GM12878 (cell line): ENCODE measurements at regions not wholly inside any gene's neighbourhood (a gene's known extent, or its start where the extent isn't known, plus 50 kb on each side); places are given as distances from the start of the nearest gene placed in this dataset.

Source experiments
- ATAC-seq: fragments of 200-7000 bp; cut with Tn5 transposase; 3 replicates; pipeline ENCODE4 v1.9.1; 2020; ENCODE audit warnings: mild to moderate bottlenecking, moderate library complexity
- BruUV-seq: library from RNA; stranded (reverse); fragments of 400-500 nt; replicated peaks from 2 replicates; lab custom pipeline; 2021; lab: Mats Ljungman, UMichigan
- CTCF ChIA-PET: fragments of 300-600 bp; sonication (Branson Sonifier 250); formaldehyde crosslinking; extraction: SDS; loops from one replicate; lab custom pipeline; 2021; ENCODE audit warnings: inconsistent platforms; lab: Yijun Ruan, JAX
- POLR2A ChIA-PET: fragments of 350-600 bp; formaldehyde crosslinking; extraction: SDS; loops from one replicate; lab custom pipeline; 2021; ENCODE audit warnings: inconsistent platforms; lab: Charles Lee
- RAD21 ChIA-PET: fragments of 300-600 bp; sonication (Branson Sonifier 250); formaldehyde crosslinking; loops from one replicate; lab custom pipeline; 2023; ENCODE audit warnings: antibody characterized with exemption; ENCODE audit not compliant: unreplicated experiment; lab: Charles Lee
- SMC1A ChIA-PET: fragments of 300-600 bp; sonication (Branson Sonifier 250); formaldehyde crosslinking; loops from one replicate; lab custom pipeline; 2023; ENCODE audit not compliant: unreplicated experiment, uncharacterized antibody; lab: Charles Lee
- DNase-seq: peaks from one replicate; pipeline ENCODE4 v3.0.0-alpha.2; 2011; ENCODE audit warnings: low read depth, low spot score
- FAIRE-seq: peaks from 3 replicates; lab custom pipeline; 2011; peaks lifted over from hg19 to GRCh38; lab: Jason Lieb, UNC
- H2AFZ ChIP-seq: 2 replicates; pipeline ENCODE4 v1.6.0; 2011; ENCODE audit warnings: low read depth, low read length, control low read depth; ENCODE audit not compliant: control insufficient read depth
- H3K27ac ChIP-seq: 2 replicates; pipeline ENCODE4 v1.5.1; 2011; ENCODE audit warnings: control low read depth; ENCODE audit not compliant: control insufficient read depth, insufficient read depth
- H3K27me3 ChIP-seq, 2 experiments: replicated peaks in 1 of 2; 2 replicates each; pipeline versions ENCODE4 v1.6.0 to v1.6.1; 2011; ENCODE audit warnings: low read length in 1 of 2; ENCODE audit not compliant: control insufficient read depth in 2 of 2, insufficient read depth in 2 of 2
- H3K36me3 ChIP-seq, 2 experiments: 2 replicates each; pipeline ENCODE4 v1.5.1; 2011; ENCODE audit warnings: low read length in 1 of 2; ENCODE audit not compliant: control insufficient read depth in 2 of 2, insufficient read depth in 2 of 2
- H3K4me1 ChIP-seq: 2 replicates; pipeline ENCODE4 v1.6.1; 2011; ENCODE audit warnings: mild to moderate bottlenecking, low read length, moderate library complexity, mixed read lengths; ENCODE audit not compliant: control insufficient read depth, insufficient read depth
- H3K4me2 ChIP-seq: 2 replicates; pipeline ENCODE4 v1.6.0; 2011; ENCODE audit warnings: control low read depth; ENCODE audit not compliant: control insufficient read depth, insufficient read depth
- H3K4me3 ChIP-seq: fragments of 200-600 bp; sonication (generic); 2 replicates; pipeline ENCODE4 v1.5.1; 2016
- H3K79me2 ChIP-seq: 2 replicates; pipeline ENCODE4 v1.6.0; 2011; ENCODE audit warnings: low read length; ENCODE audit not compliant: control insufficient read depth, insufficient read depth
- H3K9ac ChIP-seq: 2 replicates; pipeline ENCODE4 v1.8.0; 2011; ENCODE audit warnings: low read length, control low read depth, mixed read lengths; ENCODE audit not compliant: control insufficient read depth, insufficient read depth
- H3K9me3 ChIP-seq: replicated peaks from 3 replicates; pipeline ENCODE4 v1.5.1; 2011; ENCODE audit warnings: mild to moderate bottlenecking, low read length; ENCODE audit not compliant: control insufficient read depth, insufficient read depth
- H4K20me1 ChIP-seq: 2 replicates; pipeline ENCODE4 v1.6.0; 2011; ENCODE audit not compliant: control insufficient read depth, insufficient read depth
- RB1 ChIP-seq: fragments of 450-650 bp; formaldehyde crosslinking; IDR thresholded peaks from 2 replicates; pipeline ENCODE4 v1.6.1; 2017; ENCODE audit warnings: mild to moderate bottlenecking, borderline replicate concordance
- ZNF687 ChIP-seq: fragments of 450-650 bp; IDR thresholded peaks from 2 replicates; pipeline ENCODE4 v1.6.1; 2017; ENCODE audit warnings: mild to moderate bottlenecking, moderate library complexity
- whole genome bisulfite sequencing: methylation state at CpG from one replicate; pipeline ENCODE4 v1.1.6; 2016; ENCODE audit warnings: low lambda C conversion rate; ENCODE audit not compliant: insufficient replicate concordance, insufficient coverage; ENCODE audit errors: missing lambda C conversion rate; 5-methylcytosine and 5-hydroxymethylcytosine counted together
- in situ Hi-C: fragments of 300-500 bp; cut with MboI; formaldehyde crosslinking; loops from 9 replicates; pipeline ENCODE4 v1.14.3; 2018; ENCODE audit warnings: mixed read lengths
- intact Hi-C: fragments of 100-400 bp; cut with micrococcal nuclease; formaldehyde crosslinking; loops from one replicate; pipeline ENCODE4 v1.14.2; 2022; ENCODE audit not compliant: unreplicated experiment
- TF ChIP-seq, protein P1 (sequence below): IDR thresholded peaks from 2 replicates; pipeline ENCODE4 v1.6.1; 2012; ENCODE audit warnings: improper control_type of control experiment, low read depth, low read length; ENCODE audit not compliant: insufficient replicate concordance
- TF ChIP-seq, protein P2 (sequence below): IDR thresholded peaks from 2 replicates; pipeline ENCODE4 v1.6.1; 2011; ENCODE audit warnings: low read depth, mild to moderate bottlenecking, low read length, moderate library complexity, borderline replicate concordance; ENCODE audit errors: extremely low read depth
- TF ChIP-seq, protein P3 (sequence below): fragments of 150-350 bp; IDR thresholded peaks from 2 replicates; pipeline ENCODE4 v1.6.1; 2016; ENCODE audit warnings: low read depth, low read length

GRCh38 chr4:30245140-30245539 lies 475.0 kb upstream of the PCDH7 start (continued):
- TF ChIP-seq, protein P1, sequence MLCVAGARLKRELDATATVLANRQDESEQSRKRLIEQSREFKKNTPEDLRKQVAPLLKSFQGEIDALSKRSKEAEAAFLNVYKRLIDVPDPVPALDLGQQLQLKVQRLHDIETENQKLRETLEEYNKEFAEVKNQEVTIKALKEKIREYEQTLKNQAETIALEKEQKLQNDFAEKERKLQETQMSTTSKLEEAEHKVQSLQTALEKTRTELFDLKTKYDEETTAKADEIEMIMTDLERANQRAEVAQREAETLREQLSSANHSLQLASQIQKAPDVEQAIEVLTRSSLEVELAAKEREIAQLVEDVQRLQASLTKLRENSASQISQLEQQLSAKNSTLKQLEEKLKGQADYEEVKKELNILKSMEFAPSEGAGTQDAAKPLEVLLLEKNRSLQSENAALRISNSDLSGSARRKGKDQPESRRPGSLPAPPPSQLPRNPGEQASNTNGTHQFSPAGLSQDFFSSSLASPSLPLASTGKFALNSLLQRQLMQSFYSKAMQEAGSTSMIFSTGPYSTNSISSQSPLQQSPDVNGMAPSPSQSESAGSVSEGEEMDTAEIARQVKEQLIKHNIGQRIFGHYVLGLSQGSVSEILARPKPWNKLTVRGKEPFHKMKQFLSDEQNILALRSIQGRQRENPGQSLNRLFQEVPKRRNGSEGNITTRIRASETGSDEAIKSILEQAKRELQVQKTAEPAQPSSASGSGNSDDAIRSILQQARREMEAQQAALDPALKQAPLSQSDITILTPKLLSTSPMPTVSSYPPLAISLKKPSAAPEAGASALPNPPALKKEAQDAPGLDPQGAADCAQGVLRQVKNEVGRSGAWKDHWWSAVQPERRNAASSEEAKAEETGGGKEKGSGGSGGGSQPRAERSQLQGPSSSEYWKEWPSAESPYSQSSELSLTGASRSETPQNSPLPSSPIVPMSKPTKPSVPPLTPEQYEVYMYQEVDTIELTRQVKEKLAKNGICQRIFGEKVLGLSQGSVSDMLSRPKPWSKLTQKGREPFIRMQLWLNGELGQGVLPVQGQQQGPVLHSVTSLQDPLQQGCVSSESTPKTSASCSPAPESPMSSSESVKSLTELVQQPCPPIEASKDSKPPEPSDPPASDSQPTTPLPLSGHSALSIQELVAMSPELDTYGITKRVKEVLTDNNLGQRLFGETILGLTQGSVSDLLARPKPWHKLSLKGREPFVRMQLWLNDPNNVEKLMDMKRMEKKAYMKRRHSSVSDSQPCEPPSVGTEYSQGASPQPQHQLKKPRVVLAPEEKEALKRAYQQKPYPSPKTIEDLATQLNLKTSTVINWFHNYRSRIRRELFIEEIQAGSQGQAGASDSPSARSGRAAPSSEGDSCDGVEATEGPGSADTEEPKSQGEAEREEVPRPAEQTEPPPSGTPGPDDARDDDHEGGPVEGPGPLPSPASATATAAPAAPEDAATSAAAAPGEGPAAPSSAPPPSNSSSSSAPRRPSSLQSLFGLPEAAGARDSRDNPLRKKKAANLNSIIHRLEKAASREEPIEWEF = no peak
- TF ChIP-seq, protein P2, sequence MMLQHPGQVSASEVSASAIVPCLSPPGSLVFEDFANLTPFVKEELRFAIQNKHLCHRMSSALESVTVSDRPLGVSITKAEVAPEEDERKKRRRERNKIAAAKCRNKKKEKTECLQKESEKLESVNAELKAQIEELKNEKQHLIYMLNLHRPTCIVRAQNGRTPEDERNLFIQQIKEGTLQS = no peak
- TF ChIP-seq, all 136 proteins: peak for 0

DNA sequence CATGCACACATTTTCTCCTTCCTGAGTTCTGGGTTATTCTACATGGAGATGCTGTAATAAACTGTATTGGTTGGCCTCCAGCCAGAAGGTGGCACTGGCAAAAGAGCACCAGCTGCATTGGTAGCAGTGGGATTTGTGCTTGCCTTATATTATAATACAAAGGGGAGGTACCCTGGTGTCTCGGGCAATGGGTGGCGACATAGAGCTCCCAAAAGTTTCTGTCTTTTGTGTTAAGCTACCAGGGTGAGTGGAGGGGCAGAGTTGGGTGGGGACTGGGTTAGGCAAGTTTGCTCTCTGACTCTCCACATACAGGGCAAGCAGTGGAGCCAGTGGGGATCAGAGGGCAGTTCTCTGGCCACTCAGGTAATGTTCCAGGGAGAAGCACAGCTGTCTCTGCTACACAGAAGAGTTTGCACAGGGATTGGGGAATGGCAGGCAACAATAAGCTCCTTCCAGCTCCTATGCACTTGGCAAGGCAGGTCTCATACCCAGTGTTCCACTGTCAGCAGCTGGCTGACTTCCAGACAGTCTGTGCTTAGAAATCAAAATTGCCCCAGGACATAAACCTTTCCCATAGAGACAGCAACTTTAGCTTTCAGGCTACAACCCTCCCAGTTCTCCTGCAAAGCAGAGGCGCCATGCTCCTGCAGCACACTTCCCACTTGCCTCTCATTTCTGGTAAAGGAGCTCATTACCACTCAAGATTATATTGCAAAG lies 463.9 kb upstream of the PCDH7 start:
- Histone ChIP-seq H3K27me3 (no peaks in the 10 kb centered on the region), H3K9me3 (no peaks in the 10 kb centered on the region), H3K27ac (no peak overlapping the region), H3K4me1 (no peaks in the 10 kb centered on the region), H4K20me1 (no peaks in the 10 kb centered on the region), H3K4me2 (no peak overlapping the region), H3K9ac (no peak overlapping the region), H2AFZ (no peak overlapping the region), H3K79me2 (no peaks in the 10 kb centered on the region), H3K36me3 (no peaks in the 10 kb centered on the region), H3K4me3 (no peak overlapping the region)
- ChIA-PET CTCF (no interaction called here), POLR2A (no interaction called here), RAD21 (interaction anchor here (0.5 kb wide), 1 partner anchor 760 kb away, joined by 3 read pairs; no protein-coding TSS in a partner anchor), SMC1A (no interaction called here)
- WGBS = 24% methylated on average over 3 of the region's 3 CpGs
- no TSS peak for BruUV-seq
- in situ Hi-C loops = no loop called here
- intact Hi-C loops = no loop called here
- ATAC-seq (no peak), FAIRE-seq (no peak), DNase-seq (no peak)
- TF ChIP-seq ZNF687 (no peak), RB1 (no peak)
- TF ChIP-seq, protein P3, sequence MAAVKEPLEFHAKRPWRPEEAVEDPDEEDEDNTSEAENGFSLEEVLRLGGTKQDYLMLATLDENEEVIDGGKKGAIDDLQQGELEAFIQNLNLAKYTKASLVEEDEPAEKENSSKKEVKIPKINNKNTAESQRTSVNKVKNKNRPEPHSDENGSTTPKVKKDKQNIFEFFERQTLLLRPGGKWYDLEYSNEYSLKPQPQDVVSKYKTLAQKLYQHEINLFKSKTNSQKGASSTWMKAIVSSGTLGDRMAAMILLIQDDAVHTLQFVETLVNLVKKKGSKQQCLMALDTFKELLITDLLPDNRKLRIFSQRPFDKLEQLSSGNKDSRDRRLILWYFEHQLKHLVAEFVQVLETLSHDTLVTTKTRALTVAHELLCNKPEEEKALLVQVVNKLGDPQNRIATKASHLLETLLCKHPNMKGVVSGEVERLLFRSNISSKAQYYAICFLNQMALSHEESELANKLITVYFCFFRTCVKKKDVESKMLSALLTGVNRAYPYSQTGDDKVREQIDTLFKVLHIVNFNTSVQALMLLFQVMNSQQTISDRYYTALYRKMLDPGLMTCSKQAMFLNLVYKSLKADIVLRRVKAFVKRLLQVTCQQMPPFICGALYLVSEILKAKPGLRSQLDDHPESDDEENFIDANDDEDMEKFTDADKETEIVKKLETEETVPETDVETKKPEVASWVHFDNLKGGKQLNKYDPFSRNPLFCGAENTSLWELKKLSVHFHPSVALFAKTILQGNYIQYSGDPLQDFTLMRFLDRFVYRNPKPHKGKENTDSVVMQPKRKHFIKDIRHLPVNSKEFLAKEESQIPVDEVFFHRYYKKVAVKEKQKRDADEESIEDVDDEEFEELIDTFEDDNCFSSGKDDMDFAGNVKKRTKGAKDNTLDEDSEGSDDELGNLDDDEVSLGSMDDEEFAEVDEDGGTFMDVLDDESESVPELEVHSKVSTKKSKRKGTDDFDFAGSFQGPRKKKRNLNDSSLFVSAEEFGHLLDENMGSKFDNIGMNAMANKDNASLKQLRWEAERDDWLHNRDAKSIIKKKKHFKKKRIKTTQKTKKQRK = no peak
